VCaP (cell line): ENCODE measurements at regions not wholly inside any gene's neighbourhood (a gene's known extent, or its start where the extent isn't known, plus 50 kb on each side); places are given as distances from the start of the nearest gene placed in this dataset.

Experiments
- H3K27ac ChIP-seq: fragments of 450-650 bp; 2 replicates; pipeline ENCODE4 v1.5.1; 2017
- TF ChIP-seq, protein P1 (sequence below): fragments of 450-650 bp; conservative IDR thresholded peaks from 2 replicates; pipeline ENCODE4 v1.5.1; 2017; ENCODE audit warnings: mild to moderate bottlenecking, moderate library complexity

DNA sequence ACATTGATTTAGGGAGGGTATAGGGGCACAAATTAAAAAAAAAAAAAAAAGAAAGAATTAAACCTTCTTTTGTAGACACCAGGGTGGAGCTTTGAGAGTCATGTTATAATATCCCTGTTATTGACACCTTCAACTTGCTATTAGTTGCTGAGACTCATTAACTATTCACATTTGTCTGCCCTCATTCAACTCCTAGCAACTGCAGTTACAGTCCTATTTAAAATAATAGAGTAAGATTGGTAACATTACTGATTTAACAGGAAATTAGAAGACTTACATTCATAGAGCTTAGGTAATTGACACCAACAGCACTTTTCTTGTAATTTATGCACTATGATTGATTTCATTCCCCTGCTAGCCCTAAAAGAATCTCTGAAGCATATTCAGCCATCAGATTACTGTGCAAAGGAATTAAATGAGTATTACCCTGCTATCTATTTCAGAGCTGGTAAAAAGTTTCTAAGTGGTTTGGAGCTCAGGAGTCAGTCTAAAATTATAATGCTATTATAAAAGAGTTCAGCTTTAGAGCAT lies 148.8 kb upstream of the TBL1XR1 start:
- no peak overlapping the region for H3K27ac ChIP-seq
- TF ChIP-seq, protein P1, sequence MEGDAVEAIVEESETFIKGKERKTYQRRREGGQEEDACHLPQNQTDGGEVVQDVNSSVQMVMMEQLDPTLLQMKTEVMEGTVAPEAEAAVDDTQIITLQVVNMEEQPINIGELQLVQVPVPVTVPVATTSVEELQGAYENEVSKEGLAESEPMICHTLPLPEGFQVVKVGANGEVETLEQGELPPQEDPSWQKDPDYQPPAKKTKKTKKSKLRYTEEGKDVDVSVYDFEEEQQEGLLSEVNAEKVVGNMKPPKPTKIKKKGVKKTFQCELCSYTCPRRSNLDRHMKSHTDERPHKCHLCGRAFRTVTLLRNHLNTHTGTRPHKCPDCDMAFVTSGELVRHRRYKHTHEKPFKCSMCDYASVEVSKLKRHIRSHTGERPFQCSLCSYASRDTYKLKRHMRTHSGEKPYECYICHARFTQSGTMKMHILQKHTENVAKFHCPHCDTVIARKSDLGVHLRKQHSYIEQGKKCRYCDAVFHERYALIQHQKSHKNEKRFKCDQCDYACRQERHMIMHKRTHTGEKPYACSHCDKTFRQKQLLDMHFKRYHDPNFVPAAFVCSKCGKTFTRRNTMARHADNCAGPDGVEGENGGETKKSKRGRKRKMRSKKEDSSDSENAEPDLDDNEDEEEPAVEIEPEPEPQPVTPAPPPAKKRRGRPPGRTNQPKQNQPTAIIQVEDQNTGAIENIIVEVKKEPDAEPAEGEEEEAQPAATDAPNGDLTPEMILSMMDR, result no peak

DNA sequence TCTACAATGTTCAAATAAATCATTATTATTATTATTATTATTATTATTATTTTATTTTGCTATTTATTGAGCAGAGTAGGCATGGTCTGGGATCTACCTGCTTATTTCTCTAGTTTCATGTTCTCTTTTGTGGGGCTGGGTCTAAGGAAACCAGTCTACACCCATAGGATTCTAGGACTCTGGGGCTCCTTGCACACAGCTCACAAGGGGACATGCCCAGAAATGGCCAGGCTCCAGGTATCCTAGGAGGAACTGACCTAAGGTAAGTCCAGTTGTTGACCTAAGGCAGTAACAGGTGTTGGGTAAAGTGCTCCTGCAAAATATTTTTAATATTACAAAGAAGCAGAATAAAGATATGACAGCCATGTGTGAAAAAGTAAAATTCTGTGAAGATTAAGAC lies 149.6 kb upstream of the TBL1XR1 start:
- H3K27ac ChIP-seq, result no peak overlapping the region
- TF ChIP-seq, protein P1, result no peak

DNA sequence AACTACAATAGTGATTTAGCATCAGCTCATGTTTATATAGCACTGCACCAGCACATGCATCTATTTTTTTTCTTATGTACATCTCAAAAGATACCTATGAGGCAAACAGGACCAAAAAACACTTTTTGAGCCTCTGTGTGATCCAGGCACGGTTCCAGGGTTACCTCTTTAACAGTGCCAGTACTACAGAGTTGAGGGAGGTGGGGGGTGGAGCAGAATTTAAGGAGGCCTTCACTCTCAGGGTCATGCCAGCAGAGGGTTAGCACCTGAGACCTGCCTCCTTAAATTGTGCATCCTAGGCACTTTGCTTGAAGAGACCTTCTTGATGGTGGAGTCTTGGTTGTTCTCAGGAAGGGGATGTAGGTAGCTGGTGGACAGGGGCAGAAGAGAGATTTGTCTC lies 150.3 kb upstream of the TBL1XR1 start:
- TF ChIP-seq, protein P1, result no peak

DNA sequence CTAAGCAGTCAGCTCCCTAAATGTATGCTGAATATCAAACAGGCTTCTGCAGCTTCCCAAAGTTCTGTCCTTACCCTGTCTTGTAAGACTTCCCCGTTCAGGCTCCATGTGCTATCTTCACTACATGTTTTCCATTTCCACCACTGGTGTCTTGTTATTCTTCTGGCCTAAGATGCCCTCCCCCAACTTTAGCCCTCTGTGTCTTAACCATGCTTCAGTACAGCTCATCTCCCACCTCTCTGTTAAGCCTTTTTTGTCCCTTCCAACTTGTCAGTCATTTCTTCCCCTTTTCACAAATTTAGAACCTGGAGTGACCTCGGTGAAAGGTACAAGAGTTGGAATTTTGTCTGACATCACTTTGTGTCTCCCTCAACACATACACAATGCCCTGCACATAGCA lies 151.7 kb upstream of the TBL1XR1 start:
- H3K27ac ChIP-seq, result no peak overlapping the region
- TF ChIP-seq, protein P1, result no peak

More for the DNA sequence above, 150.3 kb upstream of the TBL1XR1 start:
- no peak overlapping the region for H3K27ac ChIP-seq

DNA sequence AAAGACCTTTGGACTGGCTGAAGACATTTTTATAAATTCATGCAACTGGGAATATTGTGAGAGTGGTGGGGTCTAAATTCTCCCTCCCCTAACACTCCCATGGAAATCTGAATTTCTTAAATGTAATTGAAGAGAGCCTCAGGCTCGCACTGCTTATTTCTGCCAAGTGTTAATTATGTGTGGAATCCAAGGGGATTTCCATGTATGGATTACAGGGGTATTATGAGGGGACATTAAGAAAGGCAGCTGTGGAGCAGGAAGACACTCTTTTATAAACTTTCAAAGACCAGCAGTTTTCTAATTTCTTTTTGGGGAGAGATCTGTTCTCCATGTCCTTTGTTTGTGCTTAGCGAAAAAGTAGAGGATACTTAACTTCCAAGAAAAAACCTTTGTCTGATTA lies 152.1 kb upstream of the TBL1XR1 start:
- no peak overlapping the region for H3K27ac ChIP-seq
- TF ChIP-seq, protein P1, result no peak

DNA sequence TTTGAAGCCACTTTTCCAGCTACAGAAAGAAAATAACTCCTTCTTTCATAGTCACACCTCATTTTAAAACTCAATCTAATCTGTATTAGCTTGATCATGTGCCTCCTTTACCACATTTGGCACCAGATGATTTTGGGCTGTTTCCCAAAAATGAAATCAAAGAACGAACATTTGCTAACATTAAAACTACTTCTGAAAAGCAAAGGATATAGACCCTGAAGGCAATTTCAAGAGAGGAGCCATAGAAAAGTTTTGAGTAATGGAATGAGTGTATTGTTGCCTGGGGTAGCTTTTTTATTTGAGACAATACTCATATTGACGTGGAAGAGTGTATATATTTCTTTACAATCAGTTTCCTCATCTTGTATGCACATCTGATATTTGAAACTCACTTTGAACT lies 152.8 kb upstream of the TBL1XR1 start:
- H3K27ac ChIP-seq, result no peak overlapping the region

DNA sequence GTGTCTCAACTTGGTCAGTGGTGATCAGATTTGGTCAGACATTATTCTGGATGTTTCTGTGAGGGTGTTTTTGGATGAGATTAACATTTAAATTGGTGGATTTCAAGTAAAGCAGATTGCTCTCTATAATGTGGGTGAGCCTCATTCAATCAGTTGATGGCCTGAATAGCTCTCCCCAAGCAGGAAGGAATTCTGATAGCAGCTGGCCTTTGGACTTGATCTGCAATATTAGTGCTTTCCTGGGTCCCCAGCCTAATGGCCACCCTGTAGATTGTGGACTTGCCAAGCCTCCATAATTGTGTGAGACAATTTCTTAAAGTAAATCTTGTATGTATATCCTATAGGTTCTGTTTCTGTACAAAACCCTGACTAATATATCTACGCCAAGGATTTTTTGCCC lies 153.9 kb upstream of the TBL1XR1 start:
- TF ChIP-seq, protein P1, result no peak
- H3K27ac ChIP-seq, result no peak overlapping the region

More for the DNA sequence above, 152.8 kb upstream of the TBL1XR1 start:
- TF ChIP-seq, protein P1, result no peak

DNA sequence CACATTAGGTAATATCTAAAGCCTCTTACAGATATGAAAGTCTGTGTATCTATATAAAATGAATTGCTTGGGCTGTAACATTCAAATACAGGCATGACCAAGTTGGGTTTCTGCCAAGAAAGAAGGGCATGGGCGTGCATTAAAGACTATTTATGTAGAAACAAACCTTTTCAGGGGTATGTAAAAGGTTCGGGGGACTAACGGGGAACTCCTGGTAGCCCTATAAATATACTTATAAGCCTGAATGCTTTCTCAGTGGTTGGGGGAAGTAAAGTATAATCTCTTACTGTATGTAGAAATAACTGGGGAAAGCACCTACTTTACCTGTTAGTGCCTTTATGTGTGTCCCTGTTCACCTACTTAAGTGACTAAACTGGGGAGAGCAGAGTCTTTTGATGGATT lies 154.5 kb upstream of the TBL1XR1 start:
- TF ChIP-seq, protein P1, result no peak
- H3K27ac ChIP-seq, result no peak overlapping the region
